ENCODE measurements at regions not wholly inside any gene's neighbourhood (a gene's known extent, or its start where the extent isn't known, plus 50 kb on each side); places are given as distances from the start of the nearest gene placed in this dataset.

GRCh38 chr2:217530392-217531090, 472.3 kb downstream of the TNS1 start:
- DNase-seq (ENCODE audit: low spot score) (no peak), FAIRE-seq (no peak)

- no peak for FAIRE-seq
- no peak for DNase-seq (ENCODE audit: low spot score)
These were observed 473.5 kb downstream of the TNS1 start for GRCh38 chr2:217529271-217529670.

- DNase-seq (ENCODE audit: low spot score) (peak; percentile 23), FAIRE-seq (no peak)
These were observed 475.1 kb downstream of the TNS1 start for GRCh38 chr2:217527590-217528202.

GRCh38 chr2:217525076-217525475, 477.7 kb downstream of the TNS1 start:
- FAIRE-seq (no peak), DNase-seq (ENCODE audit: low spot score) (no peak)

- no peak for DNase-seq (ENCODE audit: low spot score)
- no peak for FAIRE-seq
These were observed 479.5 kb downstream of the TNS1 start for GRCh38 chr2:217523286-217523685.

GRCh38 chr2:217521820-217522219, 481.0 kb downstream of the TNS1 start:
- DNase-seq (ENCODE audit: low spot score) (no peak), FAIRE-seq (no peak)

- FAIRE-seq = peak; percentile 52
- DNase-seq (ENCODE audit: low spot score) = no peak
These were observed 482.3 kb downstream of the TNS1 start for GRCh38 chr2:217520356-217521010.

- no peak for DNase-seq (ENCODE audit: low spot score)
- FAIRE-seq = no peak
These were observed 485.4 kb downstream of the TNS1 start for GRCh38 chr2:217517402-217517801.

GRCh38 chr2:217515615-217516309, 487.0 kb downstream of the TNS1 start:
- FAIRE-seq (no peak), DNase-seq (ENCODE audit: low spot score) (no peak)

- FAIRE-seq (no peak), DNase-seq (ENCODE audit: low spot score) (no peak)
These were observed 489.5 kb downstream of the TNS1 start for GRCh38 chr2:217513258-217513657.

- DNase-seq (ENCODE audit: low spot score) = no peak
- peak; percentile 84 for FAIRE-seq
These were observed 490.1 kb downstream of the TNS1 start for GRCh38 chr2:217512728-217513127.

GRCh38 chr2:217512259-217512658, 490.5 kb downstream of the TNS1 start:
- DNase-seq (ENCODE audit: low spot score) = no peak
- no peak for FAIRE-seq

GRCh38 chr2:217511850-217512249, 490.9 kb downstream of the TNS1 start:
- no peak for DNase-seq (ENCODE audit: low spot score)
- no peak for FAIRE-seq

GRCh38 chr2:217510771-217511291, 492.0 kb downstream of the TNS1 start:
- peak; percentile 81 for DNase-seq (ENCODE audit: low spot score)
- FAIRE-seq = peak; percentile 5

- FAIRE-seq (no peak), DNase-seq (ENCODE audit: low spot score) (no peak)
These were observed 497.5 kb downstream of the TNS1 start for GRCh38 chr2:217505303-217505702.

- FAIRE-seq = no peak
- no peak for DNase-seq (ENCODE audit: low spot score)
These were observed 500.9 kb downstream of the TNS1 start for GRCh38 chr2:217501887-217502286.

- FAIRE-seq (no peak), DNase-seq (ENCODE audit: low spot score) (no peak)
These were observed 504.9 kb downstream of the TNS1 start for GRCh38 chr2:217497843-217498377.

- DNase-seq (ENCODE audit: low spot score) (no peak), FAIRE-seq (no peak)
These were observed 508.2 kb downstream of the TNS1 start for GRCh38 chr2:217494557-217494956.

- DNase-seq (ENCODE audit: low spot score) (no peak), FAIRE-seq (no peak)
These were observed 511.5 kb downstream of the TNS1 start for GRCh38 chr2:217491271-217491670.

- FAIRE-seq = no peak
- peak; percentile 8 for DNase-seq (ENCODE audit: low spot score)
These were observed 513.4 kb downstream of the TNS1 start for GRCh38 chr2:217489145-217489960.

GRCh38 chr2:217484046-217484445, 518.7 kb downstream of the TNS1 start:
- FAIRE-seq (no peak), DNase-seq (ENCODE audit: low spot score) (no peak)
